ENCODE measurements at regions not wholly inside any gene's neighbourhood (a gene's known extent, or its start where the extent isn't known, plus 50 kb on each side); places are given as distances from the start of the nearest gene placed in this dataset.

DNA sequence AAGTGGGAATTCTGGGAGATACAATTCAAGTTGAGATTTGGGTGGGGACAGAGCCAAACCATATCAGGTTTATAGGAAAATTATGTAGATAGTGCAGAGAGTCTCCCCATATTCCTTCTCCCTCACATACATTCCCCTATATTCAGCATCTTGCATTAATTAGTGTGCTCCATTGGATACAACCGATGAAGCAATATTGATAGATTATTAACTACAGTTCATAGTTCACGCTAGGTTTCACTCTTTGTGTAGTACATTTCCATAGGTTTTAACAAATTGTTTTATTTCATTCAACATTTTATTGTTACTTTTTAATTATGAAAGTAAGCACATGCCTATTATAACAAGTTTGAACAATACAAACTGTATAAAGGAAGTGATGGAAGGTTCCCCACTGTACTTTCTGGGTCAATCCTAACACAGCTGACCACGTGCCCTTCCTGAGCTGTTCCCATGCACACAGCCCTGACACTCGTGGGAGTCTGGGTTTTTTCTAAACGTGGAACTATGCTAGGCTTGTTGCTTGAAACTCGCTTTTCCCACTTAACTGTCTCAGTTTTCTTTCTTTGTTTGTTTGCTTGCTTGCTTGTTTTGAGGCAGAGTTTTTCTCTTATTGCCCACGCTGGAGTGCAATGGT lies 116.8 kb upstream of the TMPRSS2 start:
- Histone ChIP-seq H3K4me3 (ENCODE audit: low read length) (no peak overlapping the region), H3K9ac (ENCODE audit: low read length) (no peak overlapping the region), H3K9me3 (ENCODE audit: control insufficient read depth, low read depth, low read length) (no peaks in the 10 kb centered on the region), H3K4me1 (ENCODE audit: control insufficient read depth, low read depth, low read length) (no peaks in the 10 kb centered on the region), H3K27ac (ENCODE audit: low read length) (no peak overlapping the region), H3K27me3 (ENCODE audit: control insufficient read depth, insufficient read depth, low read length) (no peaks in the 10 kb centered on the region), H3K36me3 (ENCODE audit: control insufficient read depth, low read depth, low read length) (no peaks in the 10 kb centered on the region)

DNA sequence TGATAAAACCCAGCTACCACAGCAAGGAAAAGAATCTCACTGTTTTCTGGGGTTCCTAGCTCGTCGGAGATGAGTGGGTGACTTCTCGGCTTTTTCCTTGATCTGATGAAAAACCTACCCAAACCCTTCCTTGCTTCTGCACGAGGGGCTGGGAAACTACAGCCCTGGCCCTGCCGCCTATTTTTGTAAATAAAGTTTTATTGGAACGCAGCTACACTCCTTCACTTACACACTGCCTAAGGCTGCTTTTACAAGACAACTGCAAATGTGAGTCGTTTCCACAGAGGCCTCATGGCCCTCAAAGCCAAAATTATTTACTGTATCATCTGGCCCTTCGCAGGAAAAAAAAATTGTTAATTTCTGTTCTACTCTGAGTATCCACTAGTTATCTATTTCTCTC lies 116.0 kb upstream of the TMPRSS2 start:
- Histone ChIP-seq H3K27me3 (ENCODE audit: control insufficient read depth, insufficient read depth, low read length) (no peaks in the 10 kb centered on the region), H3K4me3 (ENCODE audit: low read length) (no peak overlapping the region), H3K4me1 (ENCODE audit: control insufficient read depth, low read depth, low read length) (no peaks in the 10 kb centered on the region), H3K36me3 (ENCODE audit: control insufficient read depth, low read depth, low read length) (no peaks in the 10 kb centered on the region), H3K27ac (ENCODE audit: low read length) (no peak overlapping the region), H3K9ac (ENCODE audit: low read length) (no peak overlapping the region), H3K9me3 (ENCODE audit: control insufficient read depth, low read depth, low read length) (no peaks in the 10 kb centered on the region)

DNA sequence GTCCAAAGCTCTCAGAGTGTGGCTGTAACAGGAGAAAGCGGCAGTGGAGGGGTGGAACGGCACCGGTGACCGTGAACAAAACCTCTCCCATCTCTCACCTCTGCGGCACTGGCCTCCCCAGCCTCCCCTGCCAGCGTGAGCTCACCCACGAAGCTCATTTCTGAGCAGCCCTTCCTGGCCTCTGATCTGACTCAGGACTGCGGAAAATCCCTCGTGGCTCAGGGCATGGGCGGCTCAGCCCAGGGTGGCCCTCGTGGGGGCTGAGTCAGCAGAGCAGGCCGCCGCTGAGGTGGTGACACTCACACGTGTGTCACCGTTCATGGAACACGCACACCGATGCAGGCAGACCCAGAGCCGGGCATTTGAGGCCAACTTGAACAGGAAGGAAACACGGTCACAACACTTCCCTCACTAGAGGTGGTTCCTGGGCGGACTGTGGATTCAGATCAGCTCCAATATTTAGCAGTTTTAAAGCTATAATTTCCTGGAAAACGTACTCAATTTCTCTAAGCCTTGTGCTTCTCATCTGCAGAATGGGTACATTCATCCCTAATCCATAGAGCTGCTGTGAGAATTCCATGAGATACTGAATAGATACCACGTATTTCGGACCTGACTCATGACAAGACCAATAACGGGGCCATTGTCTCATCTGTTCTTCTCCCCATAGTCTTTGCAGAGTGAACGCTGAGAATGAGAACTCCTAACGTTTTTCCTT lies 115.0 kb upstream of the TMPRSS2 start:
- H3K4me1 ChIP-seq (ENCODE audit: control insufficient read depth, low read depth, low read length): no peaks in the 10 kb centered on the region
- H3K36me3 ChIP-seq (ENCODE audit: control insufficient read depth, low read depth, low read length): no peaks in the 10 kb centered on the region
- no peak overlapping the region for H3K27ac ChIP-seq (ENCODE audit: low read length)
- H3K9ac ChIP-seq (ENCODE audit: low read length): no peak overlapping the region
- no peak overlapping the region for H3K4me3 ChIP-seq (ENCODE audit: low read length)
- no peaks in the 10 kb centered on the region for H3K9me3 ChIP-seq (ENCODE audit: control insufficient read depth, low read depth, low read length)
- H3K27me3 ChIP-seq (ENCODE audit: control insufficient read depth, insufficient read depth, low read length): no peaks in the 10 kb centered on the region

DNA sequence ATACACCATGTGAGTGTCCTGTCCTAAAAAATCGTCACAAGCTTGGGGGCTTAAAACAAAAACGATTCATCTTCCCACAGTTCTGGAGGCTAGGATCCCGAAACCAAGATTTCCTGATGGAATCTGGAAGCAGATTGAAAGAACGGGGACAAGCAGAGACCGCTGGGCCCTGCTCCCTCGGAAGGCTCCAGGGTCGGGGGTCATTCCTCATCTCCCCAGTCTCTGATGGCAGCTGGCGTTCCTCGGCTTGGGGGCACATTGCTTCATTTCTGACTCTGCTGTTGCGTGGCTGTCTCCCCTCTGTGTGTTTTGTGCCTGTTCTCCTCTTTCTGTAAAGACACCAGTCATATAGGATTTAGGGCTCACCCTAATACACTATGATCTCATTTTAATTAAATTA lies 114.2 kb upstream of the TMPRSS2 start:
- no peaks in the 10 kb centered on the region for H3K4me1 ChIP-seq (ENCODE audit: control insufficient read depth, low read depth, low read length)
- no peak overlapping the region for H3K27ac ChIP-seq (ENCODE audit: low read length)
- no peaks in the 10 kb centered on the region for H3K9me3 ChIP-seq (ENCODE audit: control insufficient read depth, low read depth, low read length)

DNA sequence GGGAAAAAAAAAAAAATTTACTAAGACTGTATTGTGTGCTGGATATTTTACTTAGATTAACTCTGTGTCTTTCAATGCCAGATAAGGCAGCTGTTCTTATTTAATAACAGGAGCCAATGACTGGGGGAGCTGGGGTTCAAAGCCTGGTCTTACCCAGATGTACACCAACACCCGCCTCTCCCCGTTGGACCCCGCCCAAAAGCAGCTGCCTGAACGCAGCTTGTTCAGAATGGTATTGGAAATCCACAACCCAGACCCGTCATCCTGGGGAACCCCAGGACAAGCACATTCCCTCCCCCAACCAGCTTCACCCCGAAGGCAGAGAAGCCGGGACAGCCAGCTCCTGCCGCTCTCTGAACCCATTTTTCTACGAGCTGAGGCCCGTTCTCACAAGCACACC lies 113.6 kb upstream of the TMPRSS2 start:
- Histone ChIP-seq H3K27ac (ENCODE audit: low read length) (no peak overlapping the region), H3K4me3 (ENCODE audit: low read length) (no peak overlapping the region), H3K9ac (ENCODE audit: low read length) (no peak overlapping the region), H3K36me3 (ENCODE audit: control insufficient read depth, low read depth, low read length) (no peaks in the 10 kb centered on the region), H3K27me3 (ENCODE audit: control insufficient read depth, insufficient read depth, low read length) (no peaks in the 10 kb centered on the region), H3K9me3 (ENCODE audit: control insufficient read depth, low read depth, low read length) (no peaks in the 10 kb centered on the region), H3K4me1 (ENCODE audit: control insufficient read depth, low read depth, low read length) (no peaks in the 10 kb centered on the region)

More for the DNA sequence above, 114.2 kb upstream of the TMPRSS2 start:
- H3K36me3 ChIP-seq (ENCODE audit: control insufficient read depth, low read depth, low read length): no peaks in the 10 kb centered on the region
- H3K27me3 ChIP-seq (ENCODE audit: control insufficient read depth, insufficient read depth, low read length): no peaks in the 10 kb centered on the region
- H3K9ac ChIP-seq (ENCODE audit: low read length): no peak overlapping the region
- H3K4me3 ChIP-seq (ENCODE audit: low read length): no peak overlapping the region

DNA sequence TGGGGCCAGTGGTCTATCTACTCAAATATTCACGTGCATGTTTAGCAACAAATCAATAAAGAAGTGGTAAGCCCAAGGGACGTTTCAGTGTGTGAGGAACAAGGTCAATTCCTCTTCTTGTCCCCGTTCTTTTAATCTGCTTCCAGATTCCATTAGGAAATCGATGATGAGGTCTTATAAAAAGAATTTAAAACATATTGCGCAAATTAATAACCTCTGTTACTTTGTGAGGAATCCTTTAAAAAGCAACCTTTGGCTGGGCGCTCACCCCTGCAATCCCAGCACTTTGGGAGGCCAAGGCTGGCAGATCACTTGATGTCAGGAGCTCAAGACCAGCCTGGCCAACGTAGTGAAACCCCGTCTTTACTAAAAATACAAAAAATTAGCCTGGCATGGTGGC lies 113.0 kb upstream of the TMPRSS2 start:
- H3K27me3 ChIP-seq (ENCODE audit: control insufficient read depth, insufficient read depth, low read length): no peaks in the 10 kb centered on the region
- no peaks in the 10 kb centered on the region for H3K9me3 ChIP-seq (ENCODE audit: control insufficient read depth, low read depth, low read length)
- no peaks in the 10 kb centered on the region for H3K36me3 ChIP-seq (ENCODE audit: control insufficient read depth, low read depth, low read length)
- no peak overlapping the region for H3K4me3 ChIP-seq (ENCODE audit: low read length)
- no peaks in the 10 kb centered on the region for H3K4me1 ChIP-seq (ENCODE audit: control insufficient read depth, low read depth, low read length)
- H3K9ac ChIP-seq (ENCODE audit: low read length): no peak overlapping the region
- H3K27ac ChIP-seq (ENCODE audit: low read length): no peak overlapping the region

DNA sequence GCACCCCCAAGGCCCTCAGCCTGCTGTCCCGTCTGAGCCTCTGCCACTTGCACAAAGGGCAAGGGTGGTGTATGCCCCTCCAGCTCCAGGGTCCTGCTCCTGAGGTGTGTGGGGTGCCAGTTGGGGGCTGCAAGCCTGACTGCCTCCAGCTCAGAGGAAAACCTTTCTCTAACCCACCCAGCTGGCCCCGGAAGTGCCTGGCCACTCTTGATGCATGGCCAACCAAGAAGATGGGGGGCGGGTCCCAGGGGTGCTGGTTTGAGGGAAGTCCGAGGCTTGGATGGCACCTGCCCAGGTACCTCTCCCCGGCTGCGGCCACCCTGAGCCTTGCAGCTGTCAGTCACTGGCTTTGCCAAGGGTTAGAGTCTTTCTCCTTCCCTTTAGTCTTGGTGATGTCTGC lies 112.6 kb upstream of the TMPRSS2 start:
- Histone ChIP-seq H3K4me3 (ENCODE audit: low read length) (no peak overlapping the region), H3K4me1 (ENCODE audit: control insufficient read depth, low read depth, low read length) (no peaks in the 10 kb centered on the region), H3K9me3 (ENCODE audit: control insufficient read depth, low read depth, low read length) (no peaks in the 10 kb centered on the region), H3K27ac (ENCODE audit: low read length) (no peak overlapping the region), H3K36me3 (ENCODE audit: control insufficient read depth, low read depth, low read length) (no peaks in the 10 kb centered on the region), H3K27me3 (ENCODE audit: control insufficient read depth, insufficient read depth, low read length) (no peaks in the 10 kb centered on the region), H3K9ac (ENCODE audit: low read length) (no peak overlapping the region)

DNA sequence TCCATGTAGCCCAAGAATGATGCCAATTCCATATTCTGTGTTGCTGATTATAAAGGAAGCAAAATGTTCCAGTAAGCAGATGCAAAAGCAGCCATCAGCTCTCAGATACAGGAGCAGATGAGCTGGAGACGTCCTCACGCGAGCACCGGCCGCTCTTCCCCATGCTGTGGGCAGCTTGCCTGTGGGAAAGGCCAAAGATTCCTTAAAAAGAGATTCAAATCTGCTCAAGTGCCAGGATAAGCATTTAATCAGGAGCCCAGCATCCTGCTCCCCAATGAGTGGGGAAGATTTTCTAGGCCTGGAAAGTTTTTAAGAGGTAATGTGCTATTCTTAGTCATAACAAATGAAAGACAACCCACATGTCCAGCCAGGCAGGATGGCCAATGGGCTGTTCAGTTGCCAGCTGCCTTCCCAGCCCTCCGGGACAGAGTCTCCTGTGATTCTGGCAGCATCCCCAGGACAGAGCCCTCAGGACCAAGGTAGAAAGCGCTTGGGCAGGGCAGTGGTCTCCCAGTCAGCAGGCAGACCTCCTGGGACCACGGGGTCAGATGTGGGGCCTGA lies 108.2 kb upstream of the TMPRSS2 start:
- H3K27ac ChIP-seq (ENCODE audit: low read length): no peak overlapping the region
- no peak overlapping the region for H3K9ac ChIP-seq (ENCODE audit: low read length)
- peaks cover 10% of the 10 kb centered on the region for H3K4me1 ChIP-seq (ENCODE audit: control insufficient read depth, low read depth, low read length)
- no peak overlapping the region for H3K4me3 ChIP-seq (ENCODE audit: low read length)
- H3K9me3 ChIP-seq (ENCODE audit: control insufficient read depth, low read depth, low read length): no peaks in the 10 kb centered on the region
- H3K36me3 ChIP-seq (ENCODE audit: control insufficient read depth, low read depth, low read length): no peaks in the 10 kb centered on the region
- peaks cover 7% of the 10 kb centered on the region for H3K27me3 ChIP-seq (ENCODE audit: control insufficient read depth, insufficient read depth, low read length)

DNA sequence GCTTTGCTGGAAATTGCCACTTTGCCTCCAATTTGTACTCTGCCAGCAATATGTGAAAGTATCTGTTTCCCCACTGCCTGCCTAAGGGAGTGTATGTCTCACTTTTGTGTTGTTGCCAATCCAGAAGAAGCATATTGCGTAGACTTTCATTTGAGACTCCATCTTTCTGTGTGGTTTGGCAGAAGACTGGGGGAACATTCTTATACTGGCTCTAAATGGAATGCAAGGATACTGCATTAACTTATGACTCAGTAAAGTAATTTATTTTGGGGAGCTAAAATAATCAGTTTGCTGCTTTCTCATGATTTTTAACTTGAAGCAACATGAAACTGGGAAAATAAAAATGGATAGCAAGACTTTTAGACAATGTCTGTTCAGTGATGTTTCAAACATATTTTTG lies 107.7 kb upstream of the TMPRSS2 start:
- Histone ChIP-seq H3K4me1 (ENCODE audit: control insufficient read depth, low read depth, low read length) (peaks cover 10% of the 10 kb centered on the region), H3K9me3 (ENCODE audit: control insufficient read depth, low read depth, low read length) (no peaks in the 10 kb centered on the region), H3K27me3 (ENCODE audit: control insufficient read depth, insufficient read depth, low read length) (peaks cover 7% of the 10 kb centered on the region), H3K9ac (ENCODE audit: low read length) (no peak overlapping the region), H3K36me3 (ENCODE audit: control insufficient read depth, low read depth, low read length) (no peaks in the 10 kb centered on the region), H3K27ac (ENCODE audit: low read length) (no peak overlapping the region), H3K4me3 (ENCODE audit: low read length) (no peak overlapping the region)

DNA sequence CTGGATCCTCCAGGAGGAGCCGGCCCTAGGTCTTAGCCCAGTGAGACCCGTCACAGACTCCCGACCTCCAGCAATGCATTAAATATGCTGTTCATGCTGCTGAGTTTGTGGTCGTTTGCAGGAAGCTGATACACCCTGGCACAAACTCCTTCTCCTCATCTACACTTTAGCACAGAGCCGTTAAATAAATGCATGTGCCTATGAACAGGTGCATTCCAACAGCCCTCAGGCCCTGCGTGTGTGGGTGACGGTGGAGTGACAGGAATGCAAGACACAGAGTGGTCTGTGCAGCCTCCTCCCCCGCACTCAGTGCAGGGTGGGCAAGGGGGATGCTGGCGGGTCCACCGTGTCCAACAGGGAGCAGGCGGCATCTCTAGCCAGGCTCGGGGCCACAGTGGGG lies 106.6 kb upstream of the TMPRSS2 start:
- Histone ChIP-seq H3K27ac (ENCODE audit: low read length) (no peak overlapping the region), H3K4me1 (ENCODE audit: control insufficient read depth, low read depth, low read length) (peaks cover 10% of the 10 kb centered on the region), H3K36me3 (ENCODE audit: control insufficient read depth, low read depth, low read length) (no peaks in the 10 kb centered on the region), H3K9ac (ENCODE audit: low read length) (no peak overlapping the region), H3K27me3 (ENCODE audit: control insufficient read depth, insufficient read depth, low read length) (peaks cover 7% of the 10 kb centered on the region), H3K4me3 (ENCODE audit: low read length) (no peak overlapping the region), H3K9me3 (ENCODE audit: control insufficient read depth, low read depth, low read length) (no peaks in the 10 kb centered on the region)

DNA sequence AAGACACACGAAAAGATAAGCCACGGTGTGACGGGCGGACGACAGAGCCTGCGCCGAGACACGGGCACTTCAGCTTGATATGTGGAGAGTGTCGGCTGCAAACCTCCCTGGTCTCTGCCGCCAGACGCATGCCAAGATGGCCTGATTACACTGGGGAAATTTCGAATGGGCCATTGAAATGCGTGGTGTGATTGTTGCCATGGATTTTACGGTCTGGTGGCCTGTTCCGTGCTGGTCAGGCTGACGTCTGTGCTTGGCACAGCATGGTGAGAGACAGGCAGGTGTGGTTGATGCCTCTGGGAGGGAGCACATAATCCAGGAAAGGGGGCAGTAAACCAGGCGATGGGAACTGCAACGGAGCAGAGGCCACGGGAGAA lies 105.6 kb upstream of the TMPRSS2 start:
- no peaks in the 10 kb centered on the region for H3K36me3 ChIP-seq (ENCODE audit: control insufficient read depth, low read depth, low read length)
- H3K27me3 ChIP-seq (ENCODE audit: control insufficient read depth, insufficient read depth, low read length): peaks cover 7% of the 10 kb centered on the region
- no peaks in the 10 kb centered on the region for H3K9me3 ChIP-seq (ENCODE audit: control insufficient read depth, low read depth, low read length)
- H3K4me3 ChIP-seq (ENCODE audit: low read length): no peak overlapping the region
- no peak overlapping the region for H3K27ac ChIP-seq (ENCODE audit: low read length)
- H3K9ac ChIP-seq (ENCODE audit: low read length): no peak overlapping the region
- peaks cover 10% of the 10 kb centered on the region for H3K4me1 ChIP-seq (ENCODE audit: control insufficient read depth, low read depth, low read length)

Data from iPS-18a (cell line).